ENCODE measurements at regions not wholly inside any gene's neighbourhood (a gene's known extent, or its start where the extent isn't known, plus 50 kb on each side); places are given as distances from the start of the nearest gene placed in this dataset.

DNA sequence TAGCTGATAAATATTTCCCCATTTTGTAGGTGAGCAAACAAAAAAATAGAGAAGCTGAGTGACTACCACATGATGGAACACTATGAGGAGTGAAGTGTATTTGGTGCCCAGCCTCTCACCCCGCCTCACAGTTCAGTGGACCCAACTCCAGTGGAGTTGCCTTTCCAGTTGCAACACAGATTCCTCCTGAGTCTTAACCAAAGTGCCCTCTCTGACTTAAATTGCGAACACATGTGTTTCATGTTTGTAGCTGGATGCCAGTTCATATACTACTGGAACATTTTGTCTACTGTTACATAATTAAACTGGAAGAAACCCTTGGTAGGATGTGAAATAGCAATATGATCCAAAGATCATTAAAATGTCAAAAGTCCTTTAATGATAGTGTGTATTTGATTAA lies 448.9 kb downstream of the COL12A1 start:
- Mint-ChIP-seq H3K4me1 (ENCODE audit: unreplicated experiment) (no peaks in the 10 kb centered on the region), H3K4me3 (no peak overlapping the region), H3K36me3 (no peaks in the 10 kb centered on the region), H3K9me3 (no peaks in the 10 kb centered on the region), H3K27ac (no peak overlapping the region), H3K27me3 (peaks cover 5% of the 10 kb centered on the region)
- no peak for TF ChIP-seq CTCF (conservative IDR thresholded peaks at IDR 0.05)
- DNase-seq (ENCODE audit: extremely low spot score, unreplicated experiment) = no peak

- Mint-ChIP-seq H3K4me1 (ENCODE audit: unreplicated experiment) (no peaks in the 10 kb centered on the region), H3K27ac (no peak overlapping the region), H3K9me3 (no peaks in the 10 kb centered on the region), H3K36me3 (no peaks in the 10 kb centered on the region), H3K4me3 (no peak overlapping the region), H3K27me3 (peaks cover 6% of the 10 kb centered on the region)
- DNase-seq (ENCODE audit: extremely low spot score, unreplicated experiment) = no peak
- TF ChIP-seq CTCF (conservative IDR thresholded peaks at IDR 0.05) = no peak
These were observed 450.1 kb downstream of the COL12A1 start for GRCh38 chr6:74755778-74756177.

GRCh38 chr6:74755196-74755595 lies 450.7 kb downstream of the COL12A1 start:
- Mint-ChIP-seq H3K4me1 (ENCODE audit: unreplicated experiment) (no peaks in the 10 kb centered on the region), H3K27me3 (peaks cover 8% of the 10 kb centered on the region), H3K9me3 (no peaks in the 10 kb centered on the region), H3K36me3 (no peaks in the 10 kb centered on the region), H3K27ac (no peak overlapping the region), H3K4me3 (no peak overlapping the region)
- TF ChIP-seq CTCF (conservative IDR thresholded peaks at IDR 0.05) = no peak
- DNase-seq (ENCODE audit: extremely low spot score, unreplicated experiment) = no peak

DNA sequence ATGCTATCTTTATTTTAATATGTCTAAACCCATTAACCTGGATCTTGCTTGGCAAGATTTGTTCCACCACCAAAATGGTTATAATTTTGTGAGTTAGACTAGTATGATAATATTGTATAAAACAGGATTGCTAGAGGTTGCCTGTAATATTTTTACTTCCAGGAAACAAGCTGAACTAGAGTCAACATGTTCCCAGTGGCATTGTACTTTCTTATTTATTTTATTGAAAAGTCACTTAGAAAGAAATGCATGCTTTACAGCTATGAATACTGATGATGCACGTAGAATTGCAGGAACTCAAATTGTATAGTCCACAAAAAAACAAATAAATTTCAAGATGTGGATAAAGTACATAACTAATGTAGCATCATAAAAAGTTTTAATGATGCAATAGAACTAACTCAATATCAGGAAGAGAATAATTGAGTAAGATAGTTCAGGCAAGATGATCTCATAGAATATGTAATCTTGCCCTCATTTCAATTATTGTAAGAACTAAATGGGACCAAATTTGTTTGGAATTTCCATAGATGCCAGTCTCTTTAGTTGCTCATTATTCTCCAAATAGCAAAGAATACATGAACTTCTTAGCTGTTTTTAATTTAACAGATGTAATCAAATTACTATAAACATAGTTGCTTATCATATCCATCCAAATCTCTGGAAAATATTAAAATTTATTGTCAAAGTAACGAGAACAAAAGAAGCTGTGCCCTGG lies 451.8 kb downstream of the COL12A1 start:
- TF ChIP-seq CTCF (conservative IDR thresholded peaks at IDR 0.05) = no peak
- Mint-ChIP-seq H3K27me3 (peaks cover 8% of the 10 kb centered on the region), H3K27ac (no peak overlapping the region), H3K36me3 (no peaks in the 10 kb centered on the region), H3K4me3 (no peak overlapping the region), H3K9me3 (no peaks in the 10 kb centered on the region), H3K4me1 (ENCODE audit: unreplicated experiment) (no peaks in the 10 kb centered on the region)
- DNase-seq (ENCODE audit: extremely low spot score, unreplicated experiment) = no peak

DNA sequence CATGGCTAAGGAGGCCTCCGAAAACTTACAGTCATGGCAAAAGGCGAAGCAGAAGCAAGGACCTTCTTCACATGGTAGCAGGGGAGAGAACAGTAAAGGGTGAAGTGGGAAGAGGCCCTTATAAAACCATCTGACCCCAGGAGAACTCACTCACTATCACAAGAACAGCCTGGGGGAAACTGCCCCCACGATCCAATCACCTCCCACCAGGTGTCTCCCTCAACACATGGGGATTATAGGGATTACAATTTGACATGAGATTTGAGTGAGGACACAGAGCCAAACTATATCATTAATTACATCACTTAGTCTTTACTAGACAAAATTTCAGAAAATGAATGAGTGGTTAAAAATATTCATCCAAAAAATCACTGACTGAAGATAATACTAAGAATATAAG lies 453.6 kb downstream of the COL12A1 start:
- H3K36me3 Mint-ChIP-seq = no peaks in the 10 kb centered on the region
- no peak for TF ChIP-seq CTCF (conservative IDR thresholded peaks at IDR 0.05)

More for the DNA sequence above, 453.6 kb downstream of the COL12A1 start:
- Mint-ChIP-seq H3K27ac (no peak overlapping the region), H3K4me1 (ENCODE audit: unreplicated experiment) (no peaks in the 10 kb centered on the region), H3K9me3 (no peaks in the 10 kb centered on the region), H3K27me3 (peaks cover 11% of the 10 kb centered on the region), H3K4me3 (no peak overlapping the region)
- no peak for DNase-seq (ENCODE audit: extremely low spot score, unreplicated experiment)

Data from type B pancreatic cell (in vitro differentiated cells).